Hippocampal formation (tissue), 2 donors: ENCODE measurements at regions not wholly inside any gene's neighbourhood (a gene's known extent, or its start where the extent isn't known, plus 50 kb on each side); places are given as distances from the start of the nearest gene placed in this dataset.

Experiments used
- DNase-seq, 2 donors: peaks; one replicate each; lab custom pipeline; 2025; lab: John Stamatoyannopoulos, UW

DNA sequence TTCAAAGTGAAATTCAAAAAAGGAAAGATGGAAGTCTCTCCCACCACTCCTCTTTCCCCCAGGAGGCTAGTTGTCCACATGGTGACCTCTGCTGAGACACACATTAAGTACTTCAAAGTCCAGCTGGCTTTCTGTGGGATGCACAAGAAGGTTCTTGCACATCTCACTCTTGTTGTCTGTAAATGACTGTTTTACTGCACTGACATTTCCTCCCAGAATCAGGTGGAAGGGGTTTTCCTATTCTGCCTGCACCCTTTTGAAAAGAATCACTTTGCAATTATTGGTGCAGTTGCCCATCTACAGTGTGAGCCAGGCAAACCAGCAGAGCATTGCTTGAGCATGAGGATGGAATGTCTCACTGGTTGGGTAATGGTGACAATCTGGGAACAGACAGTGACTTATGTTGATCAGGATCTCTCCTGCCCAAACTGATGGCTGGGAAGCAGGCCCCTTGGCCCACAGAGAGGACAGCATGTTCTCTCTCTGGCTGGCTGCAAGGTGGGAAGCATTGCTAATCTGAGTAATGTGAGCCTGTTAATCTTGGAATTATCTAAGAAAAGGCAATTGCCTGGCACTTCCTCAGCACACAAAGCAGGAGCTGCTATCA is 347.7 kb upstream of the SATB1 start:
- no peak for DNase-seq

DNA sequence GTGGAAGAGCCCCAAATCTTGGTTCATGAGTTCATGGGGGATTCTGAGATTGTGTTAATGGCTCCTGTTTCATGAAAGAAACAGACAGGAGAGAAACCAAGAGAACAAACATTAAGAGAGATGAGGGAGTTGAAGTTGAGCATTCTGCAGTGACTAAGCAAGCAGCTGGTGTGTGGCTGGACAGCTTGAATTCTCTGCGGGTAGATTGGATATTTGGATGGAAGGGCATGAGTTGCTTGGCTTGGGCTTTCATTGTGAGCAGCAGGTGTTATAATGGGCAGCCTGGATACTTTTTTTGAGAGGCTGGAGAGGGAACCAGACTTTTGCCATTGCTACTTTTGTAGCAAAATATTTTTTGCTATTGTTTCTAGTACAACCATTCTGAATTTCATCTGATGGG is 346.8 kb upstream of the SATB1 start:
- no peak for DNase-seq

DNA sequence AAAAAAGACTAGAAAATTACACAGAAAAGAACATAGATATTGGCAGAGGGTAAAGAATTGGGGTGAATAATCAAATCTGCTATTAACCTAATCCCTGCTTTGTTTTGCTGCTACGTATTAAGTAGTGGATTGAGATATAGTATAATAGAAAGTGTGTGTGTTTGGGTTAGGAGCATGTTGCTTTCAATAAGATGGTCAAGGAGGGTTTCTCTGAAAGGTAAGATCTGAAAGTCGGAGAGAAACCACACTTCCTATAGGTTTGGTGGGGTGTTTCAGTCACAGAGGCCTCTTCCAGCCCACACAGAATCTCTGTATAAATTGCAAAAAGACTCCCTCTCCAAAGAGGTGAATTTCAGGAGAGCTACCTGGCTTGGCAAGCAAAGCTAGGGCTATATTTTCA is 345.7 kb upstream of the SATB1 start:
- no peak for DNase-seq

DNA sequence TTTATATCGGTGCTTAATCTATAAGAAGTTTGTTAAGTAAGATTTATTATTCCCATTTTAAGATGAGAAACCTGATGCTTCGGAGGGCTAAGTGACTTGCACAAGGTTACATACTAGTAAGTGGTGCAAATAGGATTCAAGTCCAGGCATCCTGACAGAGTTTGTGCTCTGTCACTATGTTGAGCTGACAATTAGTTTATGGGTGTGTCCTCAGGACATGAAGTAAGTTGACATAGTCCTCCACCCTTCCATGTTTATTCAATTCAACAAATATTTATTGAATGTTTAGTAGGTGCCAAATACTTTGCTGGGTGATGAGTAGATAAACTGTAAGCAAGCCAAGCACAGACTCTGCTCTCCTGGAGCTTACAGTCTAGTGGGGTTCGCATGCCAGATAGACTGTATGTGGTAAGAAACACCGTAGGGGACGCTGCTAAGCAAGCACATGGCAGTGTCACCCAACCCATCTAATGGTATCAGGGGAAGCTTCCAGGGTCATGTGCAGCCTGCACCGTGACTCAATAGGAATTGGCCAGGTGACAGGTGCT is 342.7 kb upstream of the SATB1 start:
- DNase-seq, result no peak

DNA sequence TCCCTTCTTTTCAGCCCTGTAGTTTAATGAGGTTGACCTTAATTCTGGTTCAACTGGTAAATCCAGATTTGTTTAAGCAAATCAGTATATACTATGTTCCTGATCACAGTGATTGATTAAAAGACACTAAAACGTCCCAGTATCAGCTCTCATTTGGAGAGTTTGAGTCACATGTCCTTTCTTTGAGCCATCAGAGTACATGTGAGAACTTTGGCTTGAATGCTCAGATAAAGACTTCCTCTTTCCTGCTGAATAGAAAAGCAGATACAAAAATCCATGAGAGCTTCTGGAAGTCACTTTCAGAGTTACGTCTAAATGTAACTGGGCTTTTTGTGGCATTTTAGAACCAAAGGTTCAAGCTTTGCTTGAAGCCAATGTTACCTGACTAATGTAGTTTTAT is 341.8 kb upstream of the SATB1 start:
- no peak for DNase-seq

DNA sequence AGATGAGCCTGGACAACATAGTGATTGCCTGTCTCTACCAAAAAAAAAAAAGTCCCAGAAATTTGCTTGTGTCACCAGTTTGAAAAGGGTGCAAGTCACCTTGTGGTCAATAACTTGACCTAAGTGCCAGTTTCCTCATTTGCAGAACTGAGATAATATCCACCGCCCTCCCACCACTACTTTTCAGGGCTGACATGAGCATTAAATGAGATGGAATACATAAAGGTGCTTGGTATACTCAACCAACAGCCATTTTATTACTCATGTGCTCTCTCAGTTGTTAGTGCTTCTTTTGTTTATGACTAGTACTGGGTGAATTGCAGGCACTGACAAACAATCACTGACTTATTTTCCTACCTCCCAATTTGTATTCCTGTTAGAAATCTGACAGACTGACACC is 340.5 kb upstream of the SATB1 start:
- DNase-seq, result no peak

DNA sequence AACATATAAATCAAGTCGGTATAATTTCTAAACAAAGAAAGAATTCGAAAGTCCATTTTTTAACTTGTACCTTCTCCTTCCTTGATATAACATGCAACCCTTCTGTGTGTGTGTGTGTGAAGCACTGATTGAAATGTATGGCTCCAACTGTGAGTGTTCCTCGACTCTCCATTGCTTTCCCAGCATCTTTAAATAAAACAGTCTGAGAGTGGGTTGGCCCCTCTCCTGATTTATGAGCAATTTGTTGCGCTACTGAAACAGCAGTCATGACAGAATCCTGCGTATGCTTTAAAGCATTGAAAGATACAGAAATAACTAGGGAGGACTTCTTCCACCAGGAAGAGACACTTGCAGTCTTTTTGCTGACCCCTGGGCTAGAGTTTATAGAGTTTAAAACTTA is 340.0 kb upstream of the SATB1 start:
- DNase-seq, result no peak

DNA sequence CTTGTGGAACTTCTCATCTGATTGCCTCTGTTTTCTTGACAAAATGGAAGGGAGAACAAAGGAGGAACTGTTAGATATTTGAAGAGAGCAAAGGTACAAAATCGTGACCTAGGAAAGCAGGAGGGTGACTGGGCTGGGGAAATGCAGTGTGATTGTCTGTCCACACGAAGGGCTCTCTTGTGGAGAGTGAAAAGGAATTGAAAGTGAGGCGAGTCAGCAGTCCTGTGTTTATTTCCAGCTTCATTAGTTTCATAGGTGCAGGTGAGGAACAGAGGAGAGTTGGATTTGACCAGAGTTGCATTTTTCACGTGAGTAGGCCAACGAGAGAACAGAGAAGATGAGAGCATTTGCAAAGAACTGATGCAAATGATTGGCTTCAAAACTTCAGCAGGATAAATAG is 336.4 kb upstream of the SATB1 start:
- DNase-seq, result no peak

DNA sequence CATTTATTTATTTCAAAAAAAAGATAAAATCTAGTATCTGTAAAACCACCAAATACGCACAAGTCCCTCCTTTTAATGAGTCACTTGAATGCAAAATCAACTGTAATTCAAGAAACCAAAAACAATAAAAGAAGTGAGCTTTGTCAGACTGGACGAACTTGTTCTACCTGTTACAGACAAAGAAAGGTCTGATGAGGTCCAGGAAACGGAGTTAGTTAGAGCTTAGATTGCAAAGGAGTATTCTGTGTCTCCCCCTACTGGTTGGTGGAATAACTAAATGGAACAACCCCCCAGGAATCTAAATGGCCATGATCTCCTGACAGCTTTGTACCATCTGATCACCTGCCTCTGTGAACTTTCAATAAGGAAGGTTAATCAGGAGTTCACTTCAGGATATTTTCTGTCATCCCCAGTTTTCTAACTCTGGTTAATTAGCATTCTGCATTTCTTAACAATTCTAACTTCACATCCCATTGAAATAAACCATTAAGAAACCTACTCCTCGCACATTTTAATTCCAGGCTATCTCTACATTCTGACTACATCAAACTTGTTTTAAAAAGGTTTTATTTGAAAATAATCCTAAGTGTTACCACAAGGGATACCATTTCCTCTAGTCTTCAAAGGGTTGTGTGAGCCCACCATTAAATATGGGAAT is 333.0 kb upstream of the SATB1 start:
- peak in 1 of 2 donors; percentile 20 for DNase-seq

DNA sequence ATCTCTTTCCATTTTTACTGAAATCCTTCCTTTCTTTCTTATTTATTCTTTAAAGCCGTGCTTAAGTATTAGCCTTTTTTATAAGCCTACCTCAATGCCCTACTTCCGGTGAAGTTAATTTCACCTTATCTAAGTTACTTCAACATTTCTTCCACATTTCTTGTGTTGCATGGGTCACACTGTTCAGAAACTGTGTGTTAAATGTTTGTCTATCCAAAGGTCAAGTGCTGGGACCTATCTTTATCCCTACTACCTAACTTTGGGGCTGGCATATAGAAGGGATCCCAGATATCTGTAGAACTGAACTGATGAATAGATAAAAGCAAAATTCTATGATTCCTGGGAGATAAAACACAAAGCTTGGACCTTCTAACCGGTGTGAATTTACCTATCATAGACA is 332.3 kb upstream of the SATB1 start:
- no peak for DNase-seq

DNA sequence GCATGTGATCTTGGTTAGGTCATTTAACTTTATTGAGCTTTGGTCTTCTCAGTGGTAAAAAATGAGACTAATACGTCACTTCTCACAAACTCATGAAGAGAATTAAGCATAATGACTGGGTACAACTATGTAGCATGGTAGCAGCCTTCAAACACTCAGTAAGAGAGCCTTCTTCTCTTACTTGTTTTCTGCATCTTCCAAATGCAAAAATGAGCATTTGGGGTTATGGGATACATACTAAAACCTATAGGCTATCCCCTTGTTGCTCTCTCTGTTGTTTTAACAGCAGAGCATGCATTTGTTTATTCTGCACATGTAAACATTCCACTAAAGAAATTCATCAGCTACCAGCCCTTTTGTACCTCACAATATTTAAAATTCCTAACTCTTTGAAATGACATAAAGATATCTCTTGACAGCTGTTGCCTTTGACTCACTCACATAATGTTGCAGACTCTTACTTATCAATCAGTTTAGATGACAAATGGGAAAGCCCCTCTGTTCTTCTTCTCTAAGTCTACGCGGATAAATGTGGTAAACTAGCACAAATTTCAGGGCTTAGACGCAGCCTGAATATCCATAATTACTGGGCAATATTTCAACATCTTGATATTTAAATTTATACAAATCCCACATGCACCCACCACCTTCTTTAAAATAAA is 327.3 kb upstream of the SATB1 start:
- DNase-seq, result no peak

DNA sequence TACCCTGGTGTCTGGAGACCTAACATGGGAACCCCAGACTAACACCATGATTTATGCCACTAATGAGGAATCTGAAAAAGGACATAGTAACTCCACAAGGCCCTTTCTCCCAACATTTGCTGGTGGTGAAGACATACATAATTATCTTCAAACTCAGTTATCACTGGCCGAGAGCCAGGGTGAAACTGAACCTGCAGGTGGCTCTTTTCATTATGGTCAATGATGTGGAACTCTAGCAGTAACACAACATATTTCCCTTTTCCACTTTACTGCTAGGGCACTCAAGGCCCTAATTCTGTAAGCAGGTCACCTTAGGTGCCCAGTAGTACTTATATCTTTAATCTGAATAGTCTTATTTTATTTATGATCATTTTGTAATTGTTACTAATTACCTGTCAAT is 326.4 kb upstream of the SATB1 start:
- DNase-seq, result no peak

DNA sequence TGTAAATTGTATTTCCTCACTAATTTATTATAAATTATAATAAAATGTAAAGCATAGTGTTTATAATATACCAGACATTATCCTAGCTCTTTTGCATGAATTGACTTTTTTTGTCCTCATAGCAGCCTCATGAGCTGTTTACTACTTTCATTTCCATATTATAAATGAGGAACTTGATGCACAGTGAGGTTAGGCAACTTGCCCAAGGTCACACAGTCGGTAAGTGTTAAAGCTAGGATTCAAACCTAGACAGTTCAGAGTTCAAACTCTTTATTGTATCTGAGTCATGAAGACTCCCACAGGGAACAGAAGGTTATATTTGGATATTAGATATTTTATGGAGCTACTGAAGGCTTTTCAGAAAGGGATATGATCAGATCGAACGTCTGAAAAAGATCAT is 322.2 kb upstream of the SATB1 start:
- DNase-seq, result no peak

DNA sequence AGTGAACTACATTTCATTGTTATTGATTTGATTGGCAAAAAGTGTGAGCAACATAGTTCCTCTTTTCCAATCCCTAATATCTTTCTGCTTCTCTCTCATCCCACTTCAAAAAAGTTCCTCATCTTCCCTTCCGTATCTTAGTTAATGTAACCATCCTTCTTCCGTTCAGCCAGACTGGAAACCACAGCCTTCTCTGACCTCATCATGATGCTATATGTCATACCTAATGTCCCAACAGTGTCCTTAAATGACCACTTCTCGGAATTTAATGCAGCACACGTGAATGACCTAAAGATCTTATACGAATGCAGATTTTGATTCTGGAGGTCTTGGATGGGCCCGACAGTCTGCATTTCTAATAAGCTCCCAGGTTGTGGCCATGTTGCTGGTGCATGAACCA is 320.3 kb upstream of the SATB1 start:
- no peak for DNase-seq

DNA sequence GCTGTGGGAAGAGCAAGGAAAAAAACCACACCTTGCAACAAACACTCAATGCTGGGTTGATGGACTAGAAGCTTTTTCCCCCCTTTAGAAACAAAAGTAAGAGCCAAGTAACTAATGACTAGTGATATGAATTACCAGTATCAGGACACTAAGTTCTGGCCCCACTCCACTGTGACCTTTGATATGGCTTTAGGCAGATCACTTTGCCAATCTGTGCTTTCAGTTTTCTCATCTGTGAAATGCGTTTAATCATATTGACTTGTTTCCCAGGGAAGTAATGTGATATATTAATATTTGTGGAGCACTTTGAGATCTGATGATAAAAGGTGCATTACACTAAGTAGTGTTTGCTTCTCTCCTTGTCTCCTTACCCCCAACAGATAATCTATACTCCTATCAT is 319.3 kb upstream of the SATB1 start:
- DNase-seq, result no peak

DNA sequence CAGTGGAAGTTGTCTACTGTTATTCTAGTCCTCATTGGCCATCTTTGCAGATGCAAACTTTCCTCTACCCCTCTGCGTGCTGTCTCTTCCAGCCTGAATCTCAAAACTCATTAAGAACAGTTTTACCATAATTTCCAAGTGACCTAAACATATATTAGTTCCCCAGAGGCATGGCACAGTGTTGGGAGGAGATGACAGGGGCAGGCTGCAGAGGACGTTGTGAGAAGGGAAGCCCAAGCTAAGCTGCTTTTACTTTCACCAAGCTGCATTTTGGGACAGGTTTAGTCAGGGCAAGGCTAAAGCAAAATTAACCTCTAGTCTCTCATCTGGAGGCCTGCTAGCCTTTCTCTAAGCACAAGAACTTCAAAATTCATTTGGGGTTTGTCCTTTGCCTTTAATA is 318.6 kb upstream of the SATB1 start:
- DNase-seq, result no peak

DNA sequence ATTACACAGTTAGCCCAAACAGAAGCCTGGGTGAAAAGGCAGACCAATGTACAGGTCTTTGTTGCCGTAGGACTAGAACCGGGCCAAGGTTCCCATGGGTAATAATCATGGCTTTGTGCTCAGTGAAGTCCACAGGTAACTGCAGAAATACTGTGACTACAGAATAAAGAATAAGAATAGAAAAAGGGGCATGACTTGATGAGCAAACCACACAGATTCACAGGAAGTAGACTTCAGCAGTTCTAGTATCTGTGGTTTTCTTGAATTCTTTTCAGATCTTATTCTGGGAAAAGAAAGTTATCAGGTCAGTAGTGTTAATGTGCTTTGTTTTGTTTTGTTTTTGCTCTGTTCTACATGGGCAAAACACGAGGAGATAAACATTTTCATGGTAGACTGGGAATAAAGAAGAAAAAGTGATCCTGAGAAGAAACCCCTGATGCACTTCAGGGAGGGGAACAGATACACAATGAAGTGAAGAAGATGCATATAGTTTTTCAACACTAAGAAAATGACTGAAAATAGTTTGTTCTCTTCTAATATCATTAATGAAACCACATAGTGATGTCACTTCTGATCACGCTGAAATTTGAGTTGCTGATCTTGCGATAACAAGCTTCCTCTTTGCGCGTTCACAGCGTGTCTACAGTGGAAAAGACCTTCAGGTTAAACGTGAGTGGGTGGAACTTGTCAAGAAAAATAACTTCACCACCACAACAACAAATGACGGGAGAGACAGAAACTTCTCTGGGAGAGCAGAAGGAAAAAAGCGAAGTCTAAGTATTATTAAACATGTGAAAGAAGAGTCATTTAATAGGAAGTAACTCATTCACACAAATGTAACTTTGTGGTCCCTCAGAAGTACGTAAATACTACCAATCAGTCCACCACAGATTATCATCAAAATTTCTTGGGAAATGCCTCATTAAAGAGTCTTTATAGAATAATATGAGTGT is 315.8 kb upstream of the SATB1 start:
- DNase-seq, result no peak

DNA sequence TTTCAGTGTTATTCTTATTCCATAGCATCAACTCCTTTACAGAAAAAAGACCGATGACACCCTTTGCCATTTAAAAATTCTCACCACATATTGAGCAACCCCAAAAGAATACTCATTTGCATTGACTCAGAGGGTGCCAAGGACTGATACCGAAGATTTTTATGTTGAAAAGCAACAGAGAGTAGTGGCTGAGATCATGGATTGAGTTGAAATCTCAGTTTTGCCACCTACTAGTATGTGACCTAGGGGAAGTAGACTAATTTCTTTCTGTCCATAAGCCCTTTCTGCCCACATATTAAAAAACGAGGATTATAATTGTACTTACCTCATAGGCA is 313.9 kb upstream of the SATB1 start:
- DNase-seq, result no peak

DNA sequence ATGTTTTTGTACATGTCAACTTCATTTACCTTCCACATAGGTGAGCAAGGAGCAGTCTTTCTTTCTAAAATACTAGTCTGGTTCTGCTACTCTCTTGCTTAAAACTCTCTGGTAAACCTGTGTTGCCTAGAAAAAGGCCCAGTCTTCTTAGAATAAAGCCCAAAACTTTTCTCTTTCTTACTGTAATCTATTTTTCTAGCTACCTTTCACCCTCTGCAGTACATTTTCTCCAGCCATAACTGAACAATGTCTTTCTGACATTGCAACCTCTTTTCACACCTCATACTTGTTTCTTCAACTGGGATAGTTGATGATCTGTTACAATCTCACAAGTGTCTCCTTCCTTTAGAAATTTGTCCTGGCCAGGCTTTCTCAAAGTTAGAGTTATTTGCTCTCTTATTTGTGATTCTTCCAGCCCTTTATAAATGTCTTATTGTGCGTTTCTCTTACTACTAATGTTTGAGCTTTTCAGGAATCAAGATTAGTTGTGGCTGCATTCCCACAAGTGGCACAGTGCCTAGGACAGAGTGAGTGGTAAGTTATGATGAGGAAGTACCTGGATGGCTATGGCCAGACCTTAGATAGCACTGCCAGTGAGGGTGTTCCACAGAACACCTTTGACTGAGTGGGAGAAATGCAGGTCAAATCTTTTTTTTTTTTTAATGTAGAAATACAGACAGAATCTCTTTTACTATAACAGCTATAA is 313.4 kb upstream of the SATB1 start:
- no peak for DNase-seq

DNA sequence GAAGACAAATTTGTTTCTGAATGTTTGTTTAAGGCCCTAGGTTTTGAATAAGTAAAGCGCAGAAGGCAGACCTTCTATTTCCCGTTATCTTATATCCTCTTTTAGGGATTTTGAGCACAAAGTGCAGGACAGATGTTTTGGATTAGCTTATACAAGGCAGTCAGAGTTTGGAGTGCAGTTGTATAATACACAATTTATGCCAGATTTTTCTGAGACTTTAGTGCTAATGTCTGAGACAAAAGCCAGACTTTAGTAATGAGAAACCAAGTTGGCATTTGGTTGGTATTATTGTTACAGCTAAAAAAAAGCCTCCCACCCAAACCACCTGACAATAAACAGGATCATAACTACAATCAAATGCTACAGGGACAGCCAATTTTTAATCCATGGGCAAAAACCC is 309.9 kb upstream of the SATB1 start:
- DNase-seq, result no peak

DNA sequence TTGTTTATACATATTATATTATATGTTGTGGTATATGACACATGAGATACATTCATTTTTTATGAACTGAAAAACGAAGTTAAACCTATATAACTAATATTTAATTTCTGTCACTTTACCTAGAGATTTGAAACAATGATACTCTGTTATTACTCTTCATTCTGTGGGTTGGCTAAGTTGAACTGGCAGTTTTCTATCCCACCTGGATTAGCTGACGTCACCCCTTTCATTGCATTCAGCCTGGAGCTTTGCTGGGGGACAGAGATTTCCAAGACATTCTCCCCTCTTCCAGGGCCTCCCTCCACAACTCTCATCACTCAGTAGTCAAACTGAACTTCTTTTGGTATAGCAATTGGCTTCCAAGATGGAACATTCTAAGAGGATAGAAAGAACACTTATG is 309.2 kb upstream of the SATB1 start:
- no peak for DNase-seq

DNA sequence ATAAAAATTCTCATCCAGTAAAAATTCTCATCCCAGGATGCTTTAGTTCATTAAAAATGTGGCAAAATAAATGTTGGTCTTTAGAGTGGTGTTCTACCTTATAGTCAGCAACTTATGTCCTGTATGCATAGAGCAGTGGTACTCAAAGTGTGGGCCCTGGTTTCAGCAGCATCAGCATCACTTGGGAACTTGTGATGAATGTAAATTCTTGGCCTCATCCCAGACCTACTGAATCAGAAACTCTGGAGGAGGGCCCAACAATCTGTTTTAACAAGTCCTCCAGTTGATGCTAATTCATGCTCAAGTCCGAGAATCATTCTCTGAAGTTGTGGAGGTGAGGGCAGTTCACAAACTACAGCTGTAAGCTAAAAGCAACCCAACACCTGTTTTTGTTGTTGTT is 307.3 kb upstream of the SATB1 start:
- DNase-seq, result no peak
